ENCODE measurements at regions not wholly inside any gene's neighbourhood (a gene's known extent, or its start where the extent isn't known, plus 50 kb on each side); places are given as distances from the start of the nearest gene placed in this dataset.
"Not testable (repeated sequence)": the region's sequence is repeated elsewhere in the genome, so short reads cannot be mapped to it uniquely, and the experiment has no call there.

DNA sequence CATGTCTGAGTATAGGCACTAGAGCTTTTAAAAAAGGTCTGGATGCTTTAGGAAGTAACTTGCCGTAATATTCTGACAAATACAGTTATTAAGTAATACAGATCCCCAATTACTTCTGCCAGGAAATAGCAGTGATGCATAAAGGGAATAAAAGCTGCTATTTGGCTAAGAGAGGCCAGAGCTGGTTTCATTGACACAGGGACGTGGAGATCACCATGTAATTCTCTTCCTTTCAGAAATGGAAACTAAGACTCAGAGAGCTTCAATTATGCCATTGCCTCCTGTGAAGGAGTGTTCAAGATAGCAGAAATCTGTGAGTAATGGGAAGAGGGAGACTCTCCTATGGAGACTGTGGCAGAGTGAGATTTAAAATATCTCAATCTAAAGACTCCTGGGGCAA is 238.1 kb downstream of the SLITRK2 start:
- no peak for DNase-seq (ENCODE audit: low read depth)
- no peak overlapping the region for H3K4me3 ChIP-seq (ENCODE audit: low read length)
- TF ChIP-seq, protein P1, sequence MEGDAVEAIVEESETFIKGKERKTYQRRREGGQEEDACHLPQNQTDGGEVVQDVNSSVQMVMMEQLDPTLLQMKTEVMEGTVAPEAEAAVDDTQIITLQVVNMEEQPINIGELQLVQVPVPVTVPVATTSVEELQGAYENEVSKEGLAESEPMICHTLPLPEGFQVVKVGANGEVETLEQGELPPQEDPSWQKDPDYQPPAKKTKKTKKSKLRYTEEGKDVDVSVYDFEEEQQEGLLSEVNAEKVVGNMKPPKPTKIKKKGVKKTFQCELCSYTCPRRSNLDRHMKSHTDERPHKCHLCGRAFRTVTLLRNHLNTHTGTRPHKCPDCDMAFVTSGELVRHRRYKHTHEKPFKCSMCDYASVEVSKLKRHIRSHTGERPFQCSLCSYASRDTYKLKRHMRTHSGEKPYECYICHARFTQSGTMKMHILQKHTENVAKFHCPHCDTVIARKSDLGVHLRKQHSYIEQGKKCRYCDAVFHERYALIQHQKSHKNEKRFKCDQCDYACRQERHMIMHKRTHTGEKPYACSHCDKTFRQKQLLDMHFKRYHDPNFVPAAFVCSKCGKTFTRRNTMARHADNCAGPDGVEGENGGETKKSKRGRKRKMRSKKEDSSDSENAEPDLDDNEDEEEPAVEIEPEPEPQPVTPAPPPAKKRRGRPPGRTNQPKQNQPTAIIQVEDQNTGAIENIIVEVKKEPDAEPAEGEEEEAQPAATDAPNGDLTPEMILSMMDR (IDR thresholded peaks at IDR 0.05; ENCODE audit: insufficient read depth, low read depth, low read length, missing control alignments), result no peak

DNA sequence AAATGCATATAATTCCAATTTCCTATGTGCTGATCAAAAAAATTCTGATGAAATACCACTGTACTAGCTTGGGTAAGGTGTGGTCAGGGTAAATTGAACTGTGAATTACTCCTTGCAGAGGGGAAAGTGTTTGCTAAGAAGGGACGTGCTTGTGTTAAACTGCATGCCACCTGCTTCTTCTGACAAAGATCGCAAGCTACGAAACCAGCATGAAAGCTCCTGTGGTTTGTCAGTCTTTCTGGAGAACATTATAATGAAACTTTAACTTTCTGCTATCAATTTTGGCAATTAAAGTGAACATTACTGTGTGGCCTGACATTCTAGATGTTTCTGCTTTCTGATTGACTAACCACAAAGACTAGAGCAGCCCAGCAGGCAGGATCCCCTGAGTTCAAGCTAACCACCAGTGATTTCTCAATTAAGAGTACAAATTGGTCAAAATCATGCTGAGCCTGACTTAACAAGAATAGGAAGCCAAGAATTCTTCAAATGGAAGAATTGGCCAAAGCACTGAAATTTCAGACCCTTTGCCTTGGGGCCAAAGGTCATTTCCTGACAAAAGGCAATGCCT is 239.0 kb downstream of the SLITRK2 start:
- H3K4me3 ChIP-seq (ENCODE audit: low read length), result no peak overlapping the region
- no peak for DNase-seq (ENCODE audit: low read depth)
- TF ChIP-seq, protein P1 (IDR thresholded peaks at IDR 0.05; ENCODE audit: insufficient read depth, low read depth, low read length, missing control alignments), result no peak

DNA sequence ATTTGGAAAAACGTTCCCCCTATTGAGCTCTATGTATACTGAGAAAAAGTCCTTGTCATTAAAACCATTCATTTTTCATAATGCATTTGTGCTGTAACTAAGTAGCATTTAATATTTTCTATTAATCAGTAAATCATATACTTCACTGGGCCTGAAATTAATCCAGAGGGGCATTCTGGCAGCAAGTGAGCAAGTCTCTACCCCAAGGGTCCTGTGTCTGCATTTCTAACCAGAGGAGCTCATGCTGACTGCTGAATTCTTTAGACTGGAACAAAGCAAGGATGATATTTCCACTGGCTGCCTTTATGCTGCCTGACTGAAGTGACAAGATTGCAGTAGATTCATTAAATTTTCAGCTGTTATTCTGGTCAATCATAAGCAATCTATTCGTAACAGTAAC is 246.5 kb downstream of the SLITRK2 start:
- H3K4me3 ChIP-seq (ENCODE audit: low read length), result no peak overlapping the region
- TF ChIP-seq, protein P1 (IDR thresholded peaks at IDR 0.05; ENCODE audit: insufficient read depth, low read depth, low read length, missing control alignments), result no peak
- DNase-seq (ENCODE audit: low read depth), result no peak

DNA sequence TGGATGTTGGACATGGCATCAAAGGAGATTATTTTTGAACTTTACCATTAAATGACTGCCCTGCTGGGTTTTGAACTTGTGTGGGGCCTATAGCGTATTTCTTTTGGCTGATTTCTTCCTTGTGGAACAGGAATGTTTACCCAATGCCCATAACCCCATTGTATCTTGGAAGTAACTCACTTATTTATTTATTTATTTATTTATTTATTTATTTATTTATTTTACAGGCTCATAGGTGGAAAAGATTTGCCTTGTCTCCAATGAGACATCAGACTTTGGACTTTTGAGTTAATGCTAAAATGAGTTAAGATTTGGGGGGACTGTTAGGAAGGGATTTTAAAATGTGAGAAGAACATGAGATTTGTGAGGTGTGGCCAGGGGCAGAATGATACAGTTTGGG is 273.1 kb downstream of the SLITRK2 start:
- H3K4me3 ChIP-seq (ENCODE audit: low read length), result no peak overlapping the region
- no peak for DNase-seq (ENCODE audit: low read depth)
- TF ChIP-seq, protein P1 (IDR thresholded peaks at IDR 0.05; ENCODE audit: insufficient read depth, low read depth, low read length, missing control alignments), result no peak

DNA sequence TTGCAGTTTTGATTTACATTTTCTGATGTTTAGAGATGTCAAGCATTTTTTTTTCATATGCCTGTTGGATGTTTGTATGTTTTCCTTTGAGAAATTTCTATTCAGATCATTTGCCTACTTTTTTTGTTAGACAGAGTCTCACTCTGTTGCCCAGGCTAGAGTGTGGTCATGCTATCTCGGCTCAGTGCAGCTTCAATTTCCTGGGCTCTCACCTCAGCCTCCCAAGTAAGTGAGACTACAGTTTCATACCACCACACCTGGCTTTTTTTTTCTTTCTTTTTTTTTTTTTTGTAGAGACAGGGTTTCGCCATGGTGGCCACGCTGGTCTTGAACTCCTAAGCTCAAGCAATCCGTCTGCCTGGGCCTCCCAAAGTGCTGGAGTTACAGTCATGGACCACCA is 291.7 kb downstream of the SLITRK2 start:
- no peak overlapping the region for H3K4me3 ChIP-seq (ENCODE audit: low read length)
- no peak for DNase-seq (ENCODE audit: low read depth)
- TF ChIP-seq, protein P1 (IDR thresholded peaks at IDR 0.05; ENCODE audit: insufficient read depth, low read depth, low read length, missing control alignments), result no peak

DNA sequence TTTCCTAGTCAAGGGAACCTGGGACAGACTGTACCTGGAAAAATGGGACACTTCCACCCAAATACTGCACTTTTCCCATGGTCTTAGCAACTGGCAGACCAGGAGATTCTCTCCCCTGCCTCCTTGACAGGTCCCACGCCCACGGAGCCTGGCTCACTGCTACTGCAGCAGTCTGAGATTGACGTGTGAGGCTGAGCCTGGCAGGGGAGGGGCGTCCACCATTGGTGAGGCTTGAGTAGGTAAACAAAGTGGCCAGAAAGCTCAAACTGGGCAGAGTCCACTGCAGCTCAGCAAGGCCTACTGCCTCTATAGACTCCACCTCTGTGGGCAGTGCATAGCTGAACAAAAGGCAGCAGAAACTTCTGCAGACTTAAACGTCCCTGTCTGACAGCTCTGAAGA is 301.4 kb downstream of the SLITRK2 start:
- DNase-seq (ENCODE audit: low read depth); H3K4me3 ChIP-seq (ENCODE audit: low read length): not testable (repeated sequence)

DNA sequence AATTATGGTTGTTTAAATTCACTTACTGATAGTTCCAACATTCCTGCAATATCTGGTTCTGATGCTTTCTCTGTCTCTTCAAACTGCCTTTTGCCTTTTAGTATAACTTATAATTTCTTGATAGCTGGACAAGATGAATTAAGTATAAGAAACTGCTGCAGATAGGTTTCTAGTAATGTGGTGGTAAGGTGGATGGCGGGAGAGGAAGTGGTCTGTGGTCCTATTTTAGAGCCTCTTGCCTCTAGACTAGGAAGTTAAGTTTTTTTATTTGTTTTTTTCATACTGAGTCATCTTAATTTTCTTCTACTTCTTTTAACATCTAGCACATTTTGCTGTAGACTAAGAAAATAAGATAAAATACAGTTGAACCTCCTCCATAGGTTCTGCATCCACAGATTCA is 310.0 kb downstream of the SLITRK2 start:
- DNase-seq (ENCODE audit: low read depth), result no peak
- H3K4me3 ChIP-seq (ENCODE audit: low read length), result no peak overlapping the region
- TF ChIP-seq, protein P1 (IDR thresholded peaks at IDR 0.05; ENCODE audit: insufficient read depth, low read depth, low read length, missing control alignments), result no peak
